Smooth muscle cell (in vitro differentiated cells): ENCODE measurements at regions not wholly inside any gene's neighbourhood (a gene's known extent, or its start where the extent isn't known, plus 50 kb on each side); places are given as distances from the start of the nearest gene placed in this dataset.

Experiments used
- DNase-seq: peaks from one replicate; lab custom pipeline; 2025; ENCODE audit not compliant: unreplicated experiment; lab: John Stamatoyannopoulos, UW
- H2AFZ ChIP-seq: fragments of 200-600 bp; sonication (generic); 2 replicates; pipeline ENCODE4 v1.6.0; 2016; ENCODE audit warnings: antibody characterized with exemption, low read depth, mild to moderate bottlenecking
- H3F3A ChIP-seq: fragments of 200-600 bp; sonication (generic); 2 replicates; pipeline ENCODE4 v1.6.0; 2017; ENCODE audit warnings: antibody characterized with exemption, low read depth
- H3K27ac ChIP-seq: fragments of 200-600 bp; sonication (generic); 2 replicates; pipeline ENCODE4 v1.5.1; 2016; ENCODE audit warnings: low read depth, mild to moderate bottlenecking
- H3K27me3 ChIP-seq: fragments of 200-600 bp; sonication (generic); 2 replicates; pipeline ENCODE4 v1.6.1; 2016; ENCODE audit warnings: low read depth, mild to moderate bottlenecking
- H3K36me3 ChIP-seq: fragments of 200-600 bp; sonication (generic); 2 replicates; pipeline ENCODE4 v1.5.1; 2016; ENCODE audit warnings: low read depth
- H3K4me1 ChIP-seq: fragments of 200-600 bp; sonication (generic); 2 replicates; pipeline ENCODE4 v1.5.1; 2016; ENCODE audit warnings: low read depth
- H3K4me2 ChIP-seq: fragments of 200-600 bp; sonication (generic); 2 replicates; pipeline ENCODE4 v1.6.0; 2016; ENCODE audit warnings: mild to moderate bottlenecking
- H3K4me3 ChIP-seq: fragments of 200-600 bp; sonication (generic); 2 replicates; pipeline ENCODE4 v1.5.1; 2016; ENCODE audit warnings: mild to moderate bottlenecking
- H3K79me2 ChIP-seq: fragments of 200-600 bp; sonication (generic); 2 replicates; pipeline ENCODE4 v1.6.0; 2016; ENCODE audit warnings: low read depth, mild to moderate bottlenecking
- H3K9ac ChIP-seq: fragments of 200-600 bp; sonication (generic); 2 replicates; pipeline ENCODE4 v1.6.0; 2016; ENCODE audit warnings: low read depth
- H3K9me3 ChIP-seq: fragments of 200-600 bp; sonication (generic); replicated peaks from 2 replicates; pipeline ENCODE4 v1.5.1; 2016; ENCODE audit warnings: low read depth
- H4K20me1 ChIP-seq: fragments of 200-600 bp; sonication (generic); 2 replicates; pipeline ENCODE4 v1.6.0; 2016; ENCODE audit warnings: low read depth
- CTCF ChIP-seq: fragments of 200-600 bp; sonication (generic); IDR thresholded peaks from 2 replicates; pipeline ENCODE4 v1.5.1; 2017; ENCODE audit warnings: borderline replicate concordance, mild to moderate bottlenecking, antibody characterized with exemption; ENCODE audit not compliant: insufficient read depth, poor library complexity, severe bottlenecking
- WGBS: methylation state at CpG from one replicate; pipeline ENCODE4 v1.1.7; 2016; ENCODE audit warnings: low lambda C conversion rate; 5-methylcytosine and 5-hydroxymethylcytosine counted together

- no peak for DNase-seq
- H3K4me3 ChIP-seq: no peak overlapping the region
- H3K4me1 ChIP-seq: no peaks in the 10 kb centered on the region
- H3K4me2 ChIP-seq: no peak overlapping the region
- no peaks in the 10 kb centered on the region for H3F3A ChIP-seq
- no peaks in the 10 kb centered on the region for H3K79me2 ChIP-seq
- H3K36me3 ChIP-seq: no peaks in the 10 kb centered on the region
- H3K9ac ChIP-seq: no peak overlapping the region
- no peak for TF ChIP-seq CTCF
- H3K9me3 ChIP-seq: no peaks in the 10 kb centered on the region
- WGBS: 86% methylated on average over 9 of the region's 9 CpGs
- no peak overlapping the region for H2AFZ ChIP-seq
- no peaks in the 10 kb centered on the region for H3K27me3 ChIP-seq
- H4K20me1 ChIP-seq: no peaks in the 10 kb centered on the region
- no peak overlapping the region for H3K27ac ChIP-seq
Observed at GRCh38 chr3:76474632-76475031, 565.3 kb upstream of the ROBO2 start.

- Histone ChIP-seq H3K4me2 (no peak overlapping the region), H3K27ac (no peak overlapping the region), H3K36me3 (no peaks in the 10 kb centered on the region), H3K27me3 (no peaks in the 10 kb centered on the region), H3F3A (no peaks in the 10 kb centered on the region), H4K20me1 (no peaks in the 10 kb centered on the region), H3K79me2 (no peaks in the 10 kb centered on the region), H3K4me3 (no peak overlapping the region), H3K9ac (no peak overlapping the region), H2AFZ (no peak overlapping the region), H3K9me3 (no peaks in the 10 kb centered on the region), H3K4me1 (no peaks in the 10 kb centered on the region)
- 87% methylated on average over 1 of the region's 1 CpG for WGBS
- DNase-seq: no peak
- no peak for TF ChIP-seq CTCF
Observed at GRCh38 chr3:76479161-76479650, 560.7 kb upstream of the ROBO2 start.

- H2AFZ ChIP-seq: no peak overlapping the region
Observed at GRCh38 chr3:76482510-76482909, 557.4 kb upstream of the ROBO2 start.

More at GRCh38 chr3:76482510-76482909, 557.4 kb upstream of the ROBO2 start:
- Histone ChIP-seq H3K4me2 (no peak overlapping the region), H3F3A (no peaks in the 10 kb centered on the region), H3K27ac (no peak overlapping the region), H3K79me2 (no peaks in the 10 kb centered on the region), H3K27me3 (no peaks in the 10 kb centered on the region), H3K4me3 (no peak overlapping the region), H3K9me3 (no peaks in the 10 kb centered on the region), H3K4me1 (no peaks in the 10 kb centered on the region), H4K20me1 (no peaks in the 10 kb centered on the region), H3K36me3 (no peaks in the 10 kb centered on the region), H3K9ac (no peak overlapping the region)
- WGBS: 86% methylated on average over 4 of the region's 4 CpGs
- no peak for DNase-seq
- no peak for TF ChIP-seq CTCF
